Breast epithelium (tissue), 3 donors: ENCODE measurements at regions not wholly inside any gene's neighbourhood (a gene's known extent, or its start where the extent isn't known, plus 50 kb on each side); places are given as distances from the start of the nearest gene placed in this dataset.

Experiments used
- POLR2A ChIP-seq: fragments of 450-650 bp; IDR thresholded peaks from one replicate; pipeline ENCODE4 v1.6.1; 2016; ENCODE audit warnings: antibody characterized with exemption, mild to moderate bottlenecking, moderate library complexity
- POLR2AphosphoS5 ChIP-seq, 3 donors: sonication (generic); formaldehyde crosslinking; IDR thresholded peaks; one replicate each; pipeline ENCODE4 v1.6.1; 2017; ENCODE audit warnings: antibody characterized with exemption in 3 of 3
- TF ChIP-seq, protein P1 (sequence below), 3 donors: fragments of 450-650 bp; IDR thresholded peaks; one replicate each; pipeline ENCODE4 v1.5.1; 2016 to 2017; ENCODE audit warnings: antibody characterized with exemption in 3 of 3, mild to moderate bottlenecking in 3 of 3, moderate library complexity in 3 of 3

DNA sequence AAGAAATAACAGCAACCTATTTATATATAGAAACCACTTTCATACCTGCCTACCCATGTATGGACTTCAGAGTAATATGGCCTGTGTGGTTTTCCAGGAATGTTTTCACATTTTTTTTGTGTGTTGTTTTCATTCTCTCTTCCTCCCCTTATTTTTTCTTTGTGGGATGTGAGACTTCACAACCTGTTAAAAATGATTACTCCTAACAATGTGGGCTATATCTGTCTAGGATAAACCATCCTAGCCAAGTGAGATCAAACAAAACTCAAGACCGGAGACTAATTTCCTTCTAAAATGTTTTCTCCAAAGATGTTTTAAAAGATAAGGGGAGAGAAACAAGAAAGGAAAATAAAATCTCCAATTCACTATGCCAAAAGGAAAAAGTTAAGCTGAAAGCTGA lies 106.1 kb upstream of the DIPK2B start:
- TF ChIP-seq, protein P1, sequence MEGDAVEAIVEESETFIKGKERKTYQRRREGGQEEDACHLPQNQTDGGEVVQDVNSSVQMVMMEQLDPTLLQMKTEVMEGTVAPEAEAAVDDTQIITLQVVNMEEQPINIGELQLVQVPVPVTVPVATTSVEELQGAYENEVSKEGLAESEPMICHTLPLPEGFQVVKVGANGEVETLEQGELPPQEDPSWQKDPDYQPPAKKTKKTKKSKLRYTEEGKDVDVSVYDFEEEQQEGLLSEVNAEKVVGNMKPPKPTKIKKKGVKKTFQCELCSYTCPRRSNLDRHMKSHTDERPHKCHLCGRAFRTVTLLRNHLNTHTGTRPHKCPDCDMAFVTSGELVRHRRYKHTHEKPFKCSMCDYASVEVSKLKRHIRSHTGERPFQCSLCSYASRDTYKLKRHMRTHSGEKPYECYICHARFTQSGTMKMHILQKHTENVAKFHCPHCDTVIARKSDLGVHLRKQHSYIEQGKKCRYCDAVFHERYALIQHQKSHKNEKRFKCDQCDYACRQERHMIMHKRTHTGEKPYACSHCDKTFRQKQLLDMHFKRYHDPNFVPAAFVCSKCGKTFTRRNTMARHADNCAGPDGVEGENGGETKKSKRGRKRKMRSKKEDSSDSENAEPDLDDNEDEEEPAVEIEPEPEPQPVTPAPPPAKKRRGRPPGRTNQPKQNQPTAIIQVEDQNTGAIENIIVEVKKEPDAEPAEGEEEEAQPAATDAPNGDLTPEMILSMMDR (IDR thresholded peaks at IDR 0.05): no peak
- TF ChIP-seq POLR2A (no peak), POLR2AphosphoS5 (IDR thresholded peaks at IDR 0.05) (no peak)
